Hepatocyte (in vitro differentiated cells): ENCODE measurements at regions not wholly inside any gene's neighbourhood (a gene's known extent, or its start where the extent isn't known, plus 50 kb on each side); places are given as distances from the start of the nearest gene placed in this dataset.

Source experiments
- DNase-seq: peaks from one replicate; pipeline ENCODE4 v3.0.0-alpha.2; 2016; ENCODE audit warnings: low spot score
- H2AFZ ChIP-seq: fragments of 200-600 bp; sonication (generic); 2 replicates; pipeline ENCODE4 v1.6.0; 2016; ENCODE audit warnings: antibody characterized with exemption, mild to moderate bottlenecking
- H3K27ac ChIP-seq: fragments of 200-600 bp; sonication (generic); 2 replicates; pipeline ENCODE4 v1.5.1; 2016; ENCODE audit warnings: mild to moderate bottlenecking
- H3K27me3 ChIP-seq: fragments of 200-600 bp; sonication (generic); 2 replicates; pipeline ENCODE4 v1.6.1; 2016
- H3K36me3 ChIP-seq: fragments of 200-600 bp; sonication (generic); replicated peaks from 2 replicates; pipeline ENCODE4 v1.5.1; 2016; ENCODE audit warnings: low read depth; ENCODE audit not compliant: insufficient read depth
- H3K4me1 ChIP-seq: fragments of 200-600 bp; sonication (generic); 2 replicates; pipeline ENCODE4 v1.5.1; 2016; ENCODE audit warnings: mild to moderate bottlenecking, moderate library complexity; ENCODE audit not compliant: insufficient read depth
- H3K4me2 ChIP-seq: fragments of 200-600 bp; sonication (generic); 2 replicates; pipeline ENCODE4 v1.6.0; 2016
- H3K4me3 ChIP-seq: fragments of 200-600 bp; sonication (generic); 2 replicates; pipeline ENCODE4 v1.5.1; 2016; ENCODE audit warnings: mild to moderate bottlenecking
- H3K79me2 ChIP-seq: fragments of 200-600 bp; sonication (generic); 2 replicates; pipeline ENCODE4 v1.6.0; 2017; ENCODE audit warnings: mild to moderate bottlenecking
- H3K9me2 ChIP-seq: fragments of 200-600 bp; sonication (generic); replicated peaks from 2 replicates; pipeline ENCODE4 v1.6.0; 2017; ENCODE audit warnings: mild to moderate bottlenecking; ENCODE audit not compliant: insufficient read depth
- H3K9me3 ChIP-seq: fragments of 200-600 bp; sonication (generic); 2 replicates; pipeline ENCODE4 v1.5.1; 2016; ENCODE audit warnings: low read depth, mild to moderate bottlenecking
- H4K20me1 ChIP-seq: fragments of 200-600 bp; sonication (generic); 2 replicates; pipeline ENCODE4 v1.6.0; 2016; ENCODE audit warnings: mild to moderate bottlenecking; ENCODE audit not compliant: insufficient read depth, poor library complexity, severe bottlenecking
- EZH2 ChIP-seq: fragments of 200-600 bp; sonication (generic); IDR thresholded peaks from 2 replicates; pipeline ENCODE4 v1.6.1; 2016; ENCODE audit warnings: antibody characterized with exemption, mild to moderate bottlenecking, borderline replicate concordance
- EZH2phosphoT487 ChIP-seq: fragments of 200-600 bp; sonication (generic); IDR thresholded peaks from one replicate; pipeline ENCODE4 v1.6.1; 2018; ENCODE audit warnings: antibody characterized with exemption, mild to moderate bottlenecking, low read depth, moderate library complexity; ENCODE audit not compliant: unreplicated experiment, severe bottlenecking
- WGBS: methylation state at CpG from one replicate; pipeline ENCODE4 v1.1.6; 2016; ENCODE audit warnings: low lambda C conversion rate; ENCODE audit errors: missing lambda C conversion rate; 5-methylcytosine and 5-hydroxymethylcytosine counted together
- TF ChIP-seq, protein P1 (sequence below): fragments of 200-600 bp; sonication (generic); IDR thresholded peaks from 2 replicates; pipeline ENCODE4 v1.5.1; 2016; ENCODE audit warnings: antibody characterized with exemption, mild to moderate bottlenecking; ENCODE audit not compliant: poor library complexity

DNA sequence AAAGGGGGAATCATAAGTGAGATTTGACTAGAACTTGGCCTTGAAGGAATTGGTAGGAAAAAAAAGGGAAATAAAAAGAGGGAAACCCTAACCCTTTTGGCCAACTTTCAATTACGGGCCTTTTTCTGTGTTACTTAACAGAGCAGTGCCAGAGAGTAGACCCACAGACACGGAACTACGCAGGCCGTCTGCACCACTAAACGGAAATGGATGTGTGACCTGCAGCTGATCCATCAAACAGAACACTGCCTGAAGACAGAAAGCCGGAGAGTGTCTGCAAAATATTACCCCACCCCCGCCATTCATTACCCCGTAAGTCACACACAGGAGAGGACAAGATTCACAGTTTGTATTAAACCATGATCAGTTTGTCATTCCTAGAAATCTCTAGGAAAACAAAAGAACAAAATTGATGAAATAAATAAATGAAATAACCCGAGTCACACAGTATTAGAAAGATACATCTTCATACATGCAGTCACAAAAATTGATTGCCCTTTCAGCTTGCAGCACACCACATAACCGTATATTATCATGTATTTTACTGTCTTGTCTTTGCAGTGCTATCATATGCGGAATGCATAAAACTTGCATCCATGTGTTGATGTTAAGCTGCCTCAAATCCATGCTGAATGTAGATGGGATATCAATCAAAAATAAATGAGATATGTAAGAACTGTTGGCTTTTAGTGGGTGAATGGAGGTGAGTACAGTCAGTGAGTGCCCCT, 424.7 kb downstream of the IRS2 start:
- Histone ChIP-seq H3K27ac (no peak overlapping the region), H3K36me3 (no peaks in the 10 kb centered on the region), H3K4me3 (no peak overlapping the region), H2AFZ (no peak overlapping the region), H3K4me1 (no peaks in the 10 kb centered on the region), H3K9me3 (no peaks in the 10 kb centered on the region), H4K20me1 (no peaks in the 10 kb centered on the region), H3K4me2 (no peak overlapping the region), H3K27me3 (no peaks in the 10 kb centered on the region), H3K79me2 (no peaks in the 10 kb centered on the region), H3K9me2 (no peaks in the 10 kb centered on the region)
- DNase-seq, result no peak
- TF ChIP-seq EZH2phosphoT487, result no peak
- WGBS, result 73% methylated on average over 11 of the region's 11 CpGs

DNA sequence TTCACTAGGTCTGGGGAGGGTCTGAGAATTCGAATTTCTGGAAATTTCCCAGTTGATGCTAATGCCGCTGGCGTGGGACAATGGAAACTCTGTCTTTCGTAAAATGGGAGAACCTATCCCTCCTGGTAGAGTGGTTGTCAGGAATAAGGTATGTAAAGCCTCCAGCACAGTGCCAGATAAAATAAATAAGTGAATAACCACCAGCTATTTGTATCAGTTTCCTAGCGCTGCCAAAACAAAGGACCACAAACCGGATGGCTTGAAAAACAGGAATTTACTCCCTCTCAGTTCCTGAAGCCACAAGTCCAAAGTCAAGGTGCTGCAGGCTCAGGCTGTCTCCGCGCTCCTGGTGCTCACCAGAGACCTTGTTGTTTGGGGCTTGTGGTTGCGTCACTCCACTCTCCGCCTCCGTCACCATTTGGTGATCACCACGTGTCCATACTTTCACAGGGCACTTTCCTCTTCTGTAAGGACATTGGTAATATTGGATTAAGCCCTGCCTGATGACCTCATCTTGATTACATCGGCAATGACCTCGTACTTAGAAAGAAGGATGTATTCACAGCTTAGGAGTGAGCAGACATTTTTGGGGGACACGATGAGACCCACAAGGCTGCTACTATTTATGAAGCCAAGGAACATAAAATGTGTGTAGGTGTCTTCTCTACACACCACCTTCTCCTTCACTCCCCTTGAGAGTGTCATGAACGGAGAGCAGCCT, 428.5 kb downstream of the IRS2 start:
- no peaks in the 10 kb centered on the region for H3K27me3 ChIP-seq
- TF ChIP-seq, protein P1, sequence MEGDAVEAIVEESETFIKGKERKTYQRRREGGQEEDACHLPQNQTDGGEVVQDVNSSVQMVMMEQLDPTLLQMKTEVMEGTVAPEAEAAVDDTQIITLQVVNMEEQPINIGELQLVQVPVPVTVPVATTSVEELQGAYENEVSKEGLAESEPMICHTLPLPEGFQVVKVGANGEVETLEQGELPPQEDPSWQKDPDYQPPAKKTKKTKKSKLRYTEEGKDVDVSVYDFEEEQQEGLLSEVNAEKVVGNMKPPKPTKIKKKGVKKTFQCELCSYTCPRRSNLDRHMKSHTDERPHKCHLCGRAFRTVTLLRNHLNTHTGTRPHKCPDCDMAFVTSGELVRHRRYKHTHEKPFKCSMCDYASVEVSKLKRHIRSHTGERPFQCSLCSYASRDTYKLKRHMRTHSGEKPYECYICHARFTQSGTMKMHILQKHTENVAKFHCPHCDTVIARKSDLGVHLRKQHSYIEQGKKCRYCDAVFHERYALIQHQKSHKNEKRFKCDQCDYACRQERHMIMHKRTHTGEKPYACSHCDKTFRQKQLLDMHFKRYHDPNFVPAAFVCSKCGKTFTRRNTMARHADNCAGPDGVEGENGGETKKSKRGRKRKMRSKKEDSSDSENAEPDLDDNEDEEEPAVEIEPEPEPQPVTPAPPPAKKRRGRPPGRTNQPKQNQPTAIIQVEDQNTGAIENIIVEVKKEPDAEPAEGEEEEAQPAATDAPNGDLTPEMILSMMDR, result no peak
- TF ChIP-seq EZH2phosphoT487 (no peak), EZH2 (no peak)
- 92% methylated on average over 16 of the region's 16 CpGs for WGBS
- H3K4me2 ChIP-seq, result no peak overlapping the region
- H3K4me1 ChIP-seq, result no peaks in the 10 kb centered on the region
- no peak overlapping the region for H3K27ac ChIP-seq
- no peaks in the 10 kb centered on the region for H4K20me1 ChIP-seq
- H2AFZ ChIP-seq, result no peak overlapping the region
- H3K79me2 ChIP-seq, result no peaks in the 10 kb centered on the region
- H3K4me3 ChIP-seq, result no peak overlapping the region
- H3K36me3 ChIP-seq, result no peaks in the 10 kb centered on the region
- H3K9me2 ChIP-seq, result no peaks in the 10 kb centered on the region
- H3K9me3 ChIP-seq, result no peaks in the 10 kb centered on the region
- DNase-seq, result no peak

DNA sequence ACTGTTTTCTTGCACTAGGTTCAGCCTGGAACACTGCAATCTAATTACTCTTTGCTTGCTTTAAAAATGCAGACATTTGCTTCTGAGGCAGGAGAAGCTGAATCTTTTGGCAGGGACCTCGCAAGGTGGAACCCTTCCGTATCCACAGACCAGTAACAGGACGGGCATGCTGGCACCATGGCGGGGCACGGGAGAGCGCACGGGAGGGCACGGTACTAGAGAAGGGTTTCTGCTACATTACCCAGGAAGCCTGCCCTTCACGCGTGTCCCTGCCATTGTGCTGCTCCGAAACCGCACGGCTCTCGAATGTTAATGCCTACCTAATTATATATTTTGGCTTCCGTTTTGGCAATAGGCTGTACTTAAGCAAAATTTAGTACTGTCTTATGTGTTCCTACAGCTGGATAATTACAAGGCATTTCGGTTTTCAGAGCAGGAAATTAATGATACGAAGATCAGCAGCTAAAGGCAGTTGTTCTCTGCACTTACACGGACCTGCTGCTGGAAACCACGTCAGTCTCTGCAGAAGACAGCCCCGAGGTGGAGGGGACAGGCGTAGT, 430.4 kb downstream of the IRS2 start:
- Histone ChIP-seq H2AFZ (no peak overlapping the region), H3K9me3 (no peaks in the 10 kb centered on the region), H3K4me2 (no peak overlapping the region), H3K27me3 (no peaks in the 10 kb centered on the region), H3K4me1 (no peaks in the 10 kb centered on the region), H3K36me3 (no peaks in the 10 kb centered on the region), H3K4me3 (no peak overlapping the region), H3K79me2 (no peaks in the 10 kb centered on the region), H3K9me2 (no peaks in the 10 kb centered on the region), H3K27ac (no peak overlapping the region), H4K20me1 (no peaks in the 10 kb centered on the region)
- TF ChIP-seq EZH2, result no peak
- TF ChIP-seq EZH2phosphoT487, result no peak
- TF ChIP-seq, protein P1, result no peak
- no peak for DNase-seq
- WGBS, result 94% methylated on average over 21 of the region's 21 CpGs

DNA sequence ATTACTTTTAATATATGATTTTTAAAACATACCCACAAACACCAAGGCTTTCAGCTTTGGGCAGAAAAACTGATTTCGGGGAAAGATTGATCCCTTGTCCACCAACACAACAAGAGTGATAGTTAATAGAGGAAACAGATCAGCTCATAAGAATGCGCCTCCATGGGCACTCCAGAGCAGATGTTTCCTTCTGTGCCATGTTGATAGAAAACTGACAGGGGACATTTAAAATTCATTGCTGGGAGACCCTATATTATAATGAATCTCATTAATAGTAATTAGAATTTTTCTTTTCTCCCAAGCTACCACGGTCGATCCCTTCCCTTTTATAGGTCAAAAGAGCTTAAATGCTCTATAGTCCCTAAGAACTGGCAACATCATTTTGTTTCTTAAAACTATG, 431.2 kb downstream of the IRS2 start:
- H3K79me2 ChIP-seq, result no peaks in the 10 kb centered on the region
- TF ChIP-seq EZH2phosphoT487, result no peak
- TF ChIP-seq EZH2, result no peak
- TF ChIP-seq, protein P1, result no peak
- H3K27me3 ChIP-seq, result no peaks in the 10 kb centered on the region
- no peak overlapping the region for H3K4me3 ChIP-seq
- no peak overlapping the region for H3K27ac ChIP-seq
- H3K4me1 ChIP-seq, result no peaks in the 10 kb centered on the region
- H4K20me1 ChIP-seq, result no peaks in the 10 kb centered on the region
- no peaks in the 10 kb centered on the region for H3K36me3 ChIP-seq
- no peaks in the 10 kb centered on the region for H3K9me2 ChIP-seq
- 92% methylated on average over 4 of the region's 4 CpGs for WGBS
- H3K4me2 ChIP-seq, result no peak overlapping the region
- H2AFZ ChIP-seq, result no peak overlapping the region
- H3K9me3 ChIP-seq, result no peaks in the 10 kb centered on the region
- DNase-seq, result no peak
